Testis (tissue), 2 donors: ENCODE measurements at regions not wholly inside any gene's neighbourhood (a gene's known extent, or its start where the extent isn't known, plus 50 kb on each side); places are given as distances from the start of the nearest gene placed in this dataset.

Experiments used
- DNase-seq: peaks from one replicate; pipeline ENCODE4 v3.0.0-alpha.2; 2019
- H3K27ac ChIP-seq, 2 donors: fragments of 200-600 bp; sonication (generic); one replicate each; pipeline ENCODE4 v1.5.1; 2019
- H3K27me3 ChIP-seq: fragments of 200-600 bp; sonication (generic); one replicate; pipeline ENCODE4 v1.5.1; 2019
- H3K36me3 ChIP-seq: fragments of 200-600 bp; sonication (generic); one replicate; pipeline ENCODE4 v1.5.1; 2017; ENCODE audit warnings: low read depth; ENCODE audit errors: missing control alignments
- H3K4me1 ChIP-seq: fragments of 200-600 bp; sonication (generic); one replicate; pipeline ENCODE4 v1.5.1; 2019
- H3K4me3 ChIP-seq, 2 donors: fragments of 200-600 bp; sonication (generic); one replicate each; pipeline ENCODE4 v1.5.1; 2017 to 2019
- H3K9me3 ChIP-seq: fragments of 200-600 bp; sonication (generic); one replicate; pipeline ENCODE4 v1.5.1; 2017
- CTCF ChIP-seq, 3 experiments: fragments of 450-650 bp in 2 of 3; fragments of 200-600 bp in 1 of 3; sonication (generic) in 1 of 3; IDR thresholded peaks; one replicate each; pipeline ENCODE4 v1.5.1; 2016 to 2019; ENCODE audit warnings: antibody characterized with exemption in 3 of 3, mild to moderate bottlenecking in 2 of 3, moderate library complexity in 1 of 3
- POLR2A ChIP-seq: fragments of 450-650 bp; IDR thresholded peaks from one replicate; pipeline ENCODE4 v1.6.1; 2017; ENCODE audit warnings: antibody characterized with exemption, mild to moderate bottlenecking, moderate library complexity
- WGBS, 2 donors: methylation state at CpG; one replicate each; pipeline ENCODE4 v1.1.5; 2018; 5-methylcytosine and 5-hydroxymethylcytosine counted together
- intact Hi-C: fragments of 100-400 bp; cut with DNase I; formaldehyde crosslinking; loops from one replicate; pipeline ENCODE4 v1.15.1; 2023; ENCODE audit warnings: low total_unique reads

- Histone ChIP-seq H3K27me3 (no peaks in the 10 kb centered on the region), H3K27ac (no peak overlapping the region), H3K36me3 (no peaks in the 10 kb centered on the region), H3K4me3 (no peak overlapping the region), H3K9me3 (no peaks in the 10 kb centered on the region), H3K4me1 (no peaks in the 10 kb centered on the region)
- no peak for TF ChIP-seq POLR2A
- TF ChIP-seq CTCF (IDR thresholded peaks at IDR 0.05) = no peak
- DNase-seq = no peak
- intact Hi-C loops = no loop called here
- 91 to 97% methylated on average over 2 of the region's 2 CpGs for WGBS, 2 donors
Observed at GRCh38 chr4:22122062-22122461, 173.5 kb upstream of the KCNIP4 start.

- no peak for DNase-seq
- Histone ChIP-seq H3K27me3 (no peaks in the 10 kb centered on the region), H3K27ac (no peak overlapping the region), H3K4me1 (no peaks in the 10 kb centered on the region), H3K36me3 (no peaks in the 10 kb centered on the region), H3K4me3 (no peak overlapping the region), H3K9me3 (no peaks in the 10 kb centered on the region)
- 90 to 96% methylated on average over 2 of the region's 2 CpGs for WGBS, 2 donors
- no peak for TF ChIP-seq CTCF (IDR thresholded peaks at IDR 0.05)
- no peak for TF ChIP-seq POLR2A
- intact Hi-C loops = no loop called here
Observed at GRCh38 chr4:22115262-22115661, 166.7 kb upstream of the KCNIP4 start.

- Histone ChIP-seq H3K9me3 (no peaks in the 10 kb centered on the region), H3K27ac (no peak overlapping the region), H3K4me3 (no peak overlapping the region), H3K36me3 (no peaks in the 10 kb centered on the region), H3K27me3 (no peaks in the 10 kb centered on the region), H3K4me1 (no peaks in the 10 kb centered on the region)
- TF ChIP-seq POLR2A = no peak
- intact Hi-C loops = no loop called here
- no peak for DNase-seq
- 59 to 69% methylated on average over 2 of the region's 2 CpGs for WGBS, 2 donors
Observed at GRCh38 chr4:22103768-22104167, 155.2 kb upstream of the KCNIP4 start.

GRCh38 chr4:22099896-22100295 lies 151.3 kb upstream of the KCNIP4 start:
- Histone ChIP-seq H3K36me3 (no peaks in the 10 kb centered on the region), H3K4me1 (no peaks in the 10 kb centered on the region), H3K9me3 (no peaks in the 10 kb centered on the region), H3K4me3 (no peak overlapping the region), H3K27ac (no peak overlapping the region), H3K27me3 (no peaks in the 10 kb centered on the region)
- TF ChIP-seq CTCF (IDR thresholded peaks at IDR 0.05) (no peak), POLR2A (no peak)
- WGBS, 2 donors = 85 to 90% methylated on average over 2 of the region's 2 CpGs
- intact Hi-C loops = no loop called here
- no peak for DNase-seq

- Histone ChIP-seq H3K36me3 (no peaks in the 10 kb centered on the region), H3K4me3 (no peak overlapping the region), H3K27ac (no peak overlapping the region), H3K4me1 (no peaks in the 10 kb centered on the region), H3K27me3 (no peaks in the 10 kb centered on the region), H3K9me3 (no peaks in the 10 kb centered on the region)
- TF ChIP-seq CTCF (IDR thresholded peaks at IDR 0.05) = no peak
- TF ChIP-seq POLR2A = no peak
- intact Hi-C loops = no loop called here
- WGBS, 2 donors = 84 to 88% methylated on average over 2 of the region's 2 CpGs
- no peak for DNase-seq
Observed at GRCh38 chr4:22097596-22097995, 149.0 kb upstream of the KCNIP4 start.
